Activated B cell treated with CpG ODN at 0.5 μM for 24 hours (primary cell): ENCODE measurements at regions not wholly inside any gene's neighbourhood (a gene's known extent, or its start where the extent isn't known, plus 50 kb on each side); places are given as distances from the start of the nearest gene placed in this dataset.

Experiments
- ATAC-seq: fragments of 200-7000 bp; cut with Tn5 transposase; one replicate; pipeline ENCODE4 v1.10.0; 2021; ENCODE audit warnings: low read depth, mild to moderate bottlenecking, moderate library complexity
- CTCF ChIA-PET: fragments of 350-600 bp; sonication (Branson Sonifier 250); formaldehyde crosslinking; loops from one replicate; lab custom pipeline; 2021; ENCODE audit warnings: antibody characterized with exemption; lab: Charles Lee
- POLR2A ChIA-PET: fragments of 350-600 bp; sonication (Branson Sonifier 250); formaldehyde crosslinking; loops from one replicate; lab custom pipeline; 2021; ENCODE audit warnings: antibody characterized with exemption; lab: Charles Lee
- DNase-seq: peaks from one replicate; pipeline ENCODE4 v3.0.0; 2022
- H3K27ac Mint-ChIP-seq: one replicate; pipeline ENCODE4 v1.8.0; 2020; ENCODE audit warnings: mixed read lengths
- H3K27me3 Mint-ChIP-seq: one replicate; pipeline ENCODE4 v1.8.0; 2021; ENCODE audit warnings: mixed read lengths
- H3K36me3 Mint-ChIP-seq: one replicate; pipeline ENCODE4 v1.8.0; 2021; ENCODE audit warnings: low read depth, mixed read lengths
- H3K4me1 Mint-ChIP-seq: one replicate; pipeline ENCODE4 v1.8.0; 2021; ENCODE audit warnings: mixed read lengths
- H3K4me3 Mint-ChIP-seq: one replicate; pipeline ENCODE4 v1.8.0; 2020; ENCODE audit warnings: mild to moderate bottlenecking, mixed read lengths
- H3K9me3 Mint-ChIP-seq: one replicate; pipeline ENCODE4 v1.8.0; 2020; ENCODE audit warnings: mixed read lengths
- intact Hi-C: fragments of 100-400 bp; cut with micrococcal nuclease; formaldehyde crosslinking; loops from one replicate; pipeline ENCODE4 v1.15.1; 2024
- TF ChIP-seq, protein P1 (sequence below): fragments of 200-600 bp; IDR thresholded peaks from one replicate; pipeline ENCODE4 v1.8.0; 2022; ENCODE audit warnings: antibody characterized with exemption, mild to moderate bottlenecking

- Mint-ChIP-seq H3K4me1 (no peaks in the 10 kb centered on the region), H3K4me3 (no peak overlapping the region), H3K36me3 (no peaks in the 10 kb centered on the region), H3K27me3 (no peaks in the 10 kb centered on the region), H3K9me3 (peaks cover 4% of the 10 kb centered on the region), H3K27ac (no peak overlapping the region)
- DNase-seq: no peak
- intact Hi-C loops: no loop called here
- TF ChIP-seq, protein P1, sequence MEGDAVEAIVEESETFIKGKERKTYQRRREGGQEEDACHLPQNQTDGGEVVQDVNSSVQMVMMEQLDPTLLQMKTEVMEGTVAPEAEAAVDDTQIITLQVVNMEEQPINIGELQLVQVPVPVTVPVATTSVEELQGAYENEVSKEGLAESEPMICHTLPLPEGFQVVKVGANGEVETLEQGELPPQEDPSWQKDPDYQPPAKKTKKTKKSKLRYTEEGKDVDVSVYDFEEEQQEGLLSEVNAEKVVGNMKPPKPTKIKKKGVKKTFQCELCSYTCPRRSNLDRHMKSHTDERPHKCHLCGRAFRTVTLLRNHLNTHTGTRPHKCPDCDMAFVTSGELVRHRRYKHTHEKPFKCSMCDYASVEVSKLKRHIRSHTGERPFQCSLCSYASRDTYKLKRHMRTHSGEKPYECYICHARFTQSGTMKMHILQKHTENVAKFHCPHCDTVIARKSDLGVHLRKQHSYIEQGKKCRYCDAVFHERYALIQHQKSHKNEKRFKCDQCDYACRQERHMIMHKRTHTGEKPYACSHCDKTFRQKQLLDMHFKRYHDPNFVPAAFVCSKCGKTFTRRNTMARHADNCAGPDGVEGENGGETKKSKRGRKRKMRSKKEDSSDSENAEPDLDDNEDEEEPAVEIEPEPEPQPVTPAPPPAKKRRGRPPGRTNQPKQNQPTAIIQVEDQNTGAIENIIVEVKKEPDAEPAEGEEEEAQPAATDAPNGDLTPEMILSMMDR: no peak
- POLR2A ChIA-PET: no interaction called here
- CTCF ChIA-PET: no interaction called here
- ATAC-seq: no peak
Measured at GRCh38 chr5:8828596-8829322, 717.1 kb downstream of the SEMA5A start.

DNA sequence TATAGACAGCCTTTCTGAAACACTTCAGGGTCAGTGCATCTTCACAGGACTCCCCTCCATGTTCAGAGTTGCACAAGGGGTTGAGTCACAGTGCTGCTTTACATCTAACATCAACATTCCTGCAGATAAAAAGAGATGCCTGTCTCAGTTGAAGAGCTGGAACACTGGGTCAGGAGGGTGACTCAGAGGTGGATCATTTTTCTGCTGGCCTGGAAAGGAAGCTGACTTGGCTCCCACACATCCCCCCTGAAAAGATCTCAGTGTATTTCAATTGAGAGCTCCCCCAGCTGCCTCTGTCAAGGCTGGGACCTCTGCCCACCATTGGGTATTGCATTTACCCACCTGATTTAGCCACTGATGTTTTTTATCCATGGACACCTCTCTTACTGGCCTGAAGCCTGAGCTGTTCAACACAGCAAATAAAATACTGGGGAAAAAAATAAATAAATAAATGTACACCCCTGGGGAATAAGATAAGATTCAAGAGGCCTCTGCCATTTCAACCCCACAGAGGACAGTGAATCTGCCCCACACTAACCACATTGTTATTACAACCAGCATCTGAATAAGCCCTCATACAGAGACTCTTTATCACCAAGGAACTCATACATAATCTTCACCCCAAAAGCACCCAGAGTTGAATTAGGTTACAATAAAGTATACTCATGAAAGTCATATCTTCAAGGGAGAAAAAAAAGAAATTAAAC lies 716.4 kb downstream of the SEMA5A start:
- TF ChIP-seq, protein P1: no peak
- Mint-ChIP-seq H3K9me3 (peaks cover 6% of the 10 kb centered on the region), H3K27ac (no peak overlapping the region), H3K27me3 (no peaks in the 10 kb centered on the region), H3K4me1 (no peaks in the 10 kb centered on the region), H3K36me3 (no peaks in the 10 kb centered on the region), H3K4me3 (no peak overlapping the region)
- ATAC-seq: no peak
- ChIA-PET CTCF (no interaction called here), POLR2A (no interaction called here)
- no peak for DNase-seq
- intact Hi-C loops: no loop called here

DNA sequence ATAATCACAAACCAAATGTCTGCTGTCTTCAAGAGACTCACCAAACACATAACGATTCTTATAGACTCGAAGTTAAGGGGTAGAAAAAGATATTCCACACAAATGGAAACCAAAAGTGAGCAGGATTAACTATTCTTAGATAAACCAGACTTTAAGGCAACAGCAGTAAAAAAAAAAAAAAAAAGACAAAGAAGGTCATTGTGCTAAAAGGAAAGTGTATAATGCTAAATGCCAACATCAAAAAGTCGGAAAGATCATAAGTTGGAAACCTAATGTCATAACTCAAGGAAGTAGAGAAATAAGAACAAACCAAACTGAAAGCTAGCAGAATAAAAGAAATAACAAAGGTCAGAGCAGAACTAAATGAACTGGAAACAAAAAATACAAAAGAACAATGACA lies 714.6 kb downstream of the SEMA5A start:
- ChIA-PET POLR2A (no interaction called here), CTCF (no interaction called here)
- TF ChIP-seq, protein P1: no peak
- Mint-ChIP-seq H3K27ac (no peak overlapping the region), H3K9me3 (peaks cover 6% of the 10 kb centered on the region), H3K4me1 (no peaks in the 10 kb centered on the region), H3K36me3 (no peaks in the 10 kb centered on the region), H3K4me3 (no peak overlapping the region), H3K27me3 (no peaks in the 10 kb centered on the region)
- DNase-seq (no peak), ATAC-seq (no peak)
- intact Hi-C loops: no loop called here

GRCh38 chr5:8831854-8832253 lies 714.0 kb downstream of the SEMA5A start:
- Mint-ChIP-seq H3K27ac (no peak overlapping the region), H3K4me3 (no peak overlapping the region), H3K36me3 (no peaks in the 10 kb centered on the region), H3K27me3 (no peaks in the 10 kb centered on the region), H3K9me3 (peaks cover 6% of the 10 kb centered on the region), H3K4me1 (no peaks in the 10 kb centered on the region)
- POLR2A ChIA-PET: no interaction called here
- TF ChIP-seq, protein P1: no peak
- no peak for ATAC-seq
- no peak for DNase-seq
- CTCF ChIA-PET: no interaction called here
- intact Hi-C loops: no loop called here

- Mint-ChIP-seq H3K4me1 (no peaks in the 10 kb centered on the region), H3K4me3 (no peak overlapping the region), H3K27ac (no peak overlapping the region), H3K9me3 (peaks cover 2% of the 10 kb centered on the region), H3K27me3 (no peaks in the 10 kb centered on the region), H3K36me3 (no peaks in the 10 kb centered on the region)
- POLR2A ChIA-PET: no interaction called here
- TF ChIP-seq, protein P1: no peak
- CTCF ChIA-PET: no interaction called here
- intact Hi-C loops: no loop called here
- no peak for ATAC-seq
- DNase-seq: no peak
Measured at GRCh38 chr5:8839361-8840055, 706.4 kb downstream of the SEMA5A start.
